GOT3 (cell line): ENCODE measurements at regions not wholly inside any gene's neighbourhood (a gene's known extent, or its start where the extent isn't known, plus 50 kb on each side); places are given as distances from the start of the nearest gene placed in this dataset.

Experiments
- DNase-seq: peaks from one replicate; lab custom pipeline; 2025; ENCODE audit warnings: mixed read lengths; lab: John Stamatoyannopoulos, UW

- no peak for DNase-seq
Measured at GRCh38 chr10:4688601-4689000, 137.4 kb upstream of the AKR1E2 start.

DNA sequence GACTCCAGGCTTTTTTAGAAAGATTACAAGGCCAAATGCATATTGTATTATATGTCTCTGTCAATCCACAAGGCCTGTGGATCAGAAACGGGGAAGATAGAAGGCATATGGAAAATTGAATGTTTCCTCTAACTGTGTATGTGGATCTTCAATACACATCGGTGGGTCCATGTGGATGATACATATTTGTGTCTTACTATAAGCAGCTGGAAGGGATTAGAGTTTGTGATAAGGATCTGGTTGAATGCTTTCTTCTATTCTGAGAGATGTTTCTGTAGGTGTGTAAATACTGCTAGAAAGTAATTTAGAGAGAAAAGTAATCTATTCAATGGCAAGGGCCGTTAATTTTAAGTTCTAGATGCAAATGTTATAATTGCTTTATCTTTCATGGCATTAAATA is 137.8 kb upstream of the AKR1E2 start:
- DNase-seq = no peak

DNA sequence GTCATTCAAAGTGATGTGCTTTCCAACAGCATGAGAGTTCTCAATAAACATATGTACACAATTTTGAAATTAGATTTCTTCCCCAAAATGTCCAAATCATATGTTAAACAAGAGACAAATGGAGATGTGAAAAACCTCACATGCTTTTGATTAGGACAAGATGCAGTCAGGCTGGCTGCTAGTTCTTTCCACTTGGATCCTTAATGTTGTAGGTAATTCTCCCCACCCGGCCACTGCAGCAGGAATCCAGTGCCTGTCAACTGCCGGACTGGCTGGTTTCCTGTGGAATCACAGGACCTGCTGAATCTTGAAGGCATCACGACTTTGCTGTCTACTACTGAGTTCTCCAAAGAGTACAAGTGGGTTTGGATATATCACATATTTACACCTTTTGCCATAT is 138.6 kb upstream of the AKR1E2 start:
- DNase-seq = no peak

- no peak for DNase-seq
Measured at GRCh38 chr10:4686644-4686996, 139.4 kb upstream of the AKR1E2 start.

DNA sequence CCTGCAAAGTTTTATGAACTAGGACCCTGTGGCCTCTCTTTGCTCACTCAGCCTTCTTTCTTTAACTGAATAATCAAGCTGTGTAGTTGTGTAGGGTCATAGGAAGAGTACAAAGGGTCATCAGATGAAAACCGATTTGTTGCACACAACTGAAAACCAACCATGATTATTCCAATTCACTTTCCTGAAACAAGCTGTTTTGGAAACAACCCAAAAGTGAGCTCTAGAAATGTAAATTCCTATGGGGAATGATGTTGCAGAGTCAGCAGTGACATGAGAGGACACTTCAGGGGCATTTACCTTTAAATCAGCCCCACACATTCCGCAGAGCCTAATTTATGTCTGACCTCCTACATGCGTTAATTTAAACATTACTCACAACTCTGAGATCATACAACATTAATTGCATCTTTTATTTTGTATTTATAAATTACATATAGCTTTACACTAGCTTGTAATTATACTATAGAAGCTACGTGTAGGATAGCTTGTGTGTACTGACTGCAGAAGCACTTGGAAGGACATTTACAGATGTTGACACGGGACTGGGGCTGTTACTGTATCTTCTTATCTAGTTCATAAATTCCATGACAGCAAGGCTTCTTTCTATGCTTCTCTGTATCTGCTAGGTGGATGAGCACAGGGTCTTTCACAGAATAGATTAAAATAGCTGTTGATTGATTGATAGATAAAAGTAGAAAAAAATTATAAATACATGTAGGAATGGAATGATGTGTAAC is 139.9 kb upstream of the AKR1E2 start:
- DNase-seq = no peak

DNA sequence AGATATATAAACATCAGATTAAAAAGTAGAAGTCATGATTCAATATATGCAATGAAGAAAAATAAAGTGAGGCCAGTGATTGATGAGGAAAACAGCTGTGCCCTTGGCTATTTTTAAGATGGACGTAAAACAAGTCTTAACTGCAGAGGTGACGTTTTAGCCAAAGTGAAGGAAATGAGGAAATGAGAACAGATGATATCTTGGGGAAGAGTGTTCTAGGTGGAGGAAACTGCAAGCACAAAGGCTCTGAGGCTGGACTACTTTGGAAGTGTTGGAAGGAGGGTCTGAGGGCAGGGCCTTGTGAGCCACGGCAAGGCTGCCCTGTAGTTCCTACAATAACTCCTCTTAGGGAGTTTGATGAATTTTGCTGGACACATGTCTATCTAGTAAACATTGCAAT is 140.5 kb upstream of the AKR1E2 start:
- DNase-seq = no peak

DNA sequence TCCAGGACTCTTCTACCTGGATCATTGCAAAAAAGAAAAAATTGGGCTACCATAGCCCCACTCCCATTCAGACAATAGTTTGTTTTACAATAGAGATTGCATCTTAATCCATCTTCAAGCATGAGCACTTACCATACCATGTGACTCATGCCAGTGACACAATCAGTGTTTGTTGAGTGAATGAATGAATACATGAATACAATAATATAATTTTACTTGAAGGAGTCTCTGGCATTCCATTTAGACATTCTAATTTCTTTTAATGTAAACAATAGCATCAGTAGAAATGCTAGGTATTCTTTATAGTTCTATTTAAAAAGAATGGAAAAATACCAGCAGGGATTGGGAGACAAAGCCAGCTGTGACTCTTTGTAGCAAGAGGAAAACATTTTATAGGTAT is 141.6 kb upstream of the AKR1E2 start:
- no peak for DNase-seq

- DNase-seq = no peak
Measured at GRCh38 chr10:4683838-4684237, 142.2 kb upstream of the AKR1E2 start.

GRCh38 chr10:4683137-4683536 is 142.9 kb upstream of the AKR1E2 start:
- DNase-seq = no peak

GRCh38 chr10:4678951-4679671 is 146.9 kb upstream of the AKR1E2 start:
- DNase-seq = no peak

- DNase-seq = no peak
Measured at GRCh38 chr10:4678023-4678950, 147.7 kb upstream of the AKR1E2 start.

- DNase-seq = no peak
Measured at GRCh38 chr10:4677296-4678021, 148.5 kb upstream of the AKR1E2 start.

DNA sequence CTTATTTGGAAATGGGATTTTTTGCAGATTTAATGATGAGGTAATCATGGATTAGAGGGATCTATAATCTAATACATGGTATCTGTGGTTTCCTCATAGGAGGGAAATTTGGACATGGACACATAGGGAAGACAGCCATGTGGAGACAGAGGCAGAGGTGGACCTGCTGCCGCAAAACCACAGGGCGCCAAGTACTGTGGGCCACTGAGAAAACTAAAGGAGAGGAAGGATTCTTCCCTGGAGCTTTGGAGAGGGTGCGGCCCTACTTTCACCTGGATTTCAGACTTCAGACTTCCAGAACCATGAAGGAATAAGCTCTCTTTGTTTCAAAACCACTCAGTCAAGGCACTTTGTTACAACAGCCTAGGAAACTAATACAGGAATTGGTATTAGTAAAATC is 149.4 kb upstream of the AKR1E2 start:
- DNase-seq = no peak

DNA sequence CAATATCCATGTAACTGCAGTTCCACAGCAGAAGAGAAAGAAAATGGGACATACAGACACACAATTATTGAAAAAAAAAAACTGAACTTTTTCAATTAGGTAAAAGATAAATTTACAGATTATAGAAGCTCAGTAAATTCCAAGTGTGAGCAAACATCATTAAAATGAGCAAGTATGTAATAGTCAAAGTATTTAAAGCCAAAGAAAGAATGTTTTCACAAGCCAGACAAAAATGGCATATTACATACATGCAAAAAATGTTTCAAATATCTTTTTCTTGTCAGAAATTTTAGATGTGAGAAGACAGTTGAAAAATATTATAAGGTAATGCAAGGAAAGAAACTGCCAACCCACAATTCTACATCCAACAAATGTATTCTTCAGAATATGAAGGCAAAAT is 150.2 kb upstream of the AKR1E2 start:
- no peak for DNase-seq

DNA sequence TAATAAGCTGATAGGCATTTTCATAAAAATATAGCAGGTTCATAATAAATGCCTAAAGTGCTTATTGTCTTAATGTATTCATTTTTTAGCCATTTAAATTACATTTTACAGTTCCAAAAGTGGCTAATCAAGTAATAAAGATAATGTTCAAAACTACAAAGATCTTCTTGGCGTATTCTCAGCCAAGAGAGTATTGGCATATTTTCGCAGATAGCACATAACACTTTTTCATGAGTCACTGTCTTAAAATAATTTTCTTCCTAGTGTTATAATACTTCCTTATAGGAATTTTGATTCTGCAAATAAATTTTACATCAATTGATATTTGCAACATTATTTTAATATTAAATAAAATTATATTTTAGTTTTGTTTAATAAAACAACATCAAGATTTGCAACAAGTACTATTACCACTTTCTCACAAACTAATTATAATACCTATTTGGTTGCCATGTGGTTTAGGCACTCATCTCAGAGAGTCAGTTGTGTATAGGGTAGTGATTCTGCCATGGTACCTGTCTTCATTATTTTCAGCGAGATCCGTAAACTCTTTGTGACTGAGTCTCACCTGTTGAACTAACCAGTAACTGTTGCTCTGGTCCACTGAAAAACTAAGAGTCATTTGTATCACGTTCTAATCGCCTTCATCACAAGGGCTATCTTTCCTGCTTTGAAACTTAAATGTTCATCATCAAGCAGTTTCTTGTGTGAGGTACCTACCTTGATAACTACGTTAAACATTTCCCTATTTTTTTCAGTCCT is 152.5 kb upstream of the AKR1E2 start:
- DNase-seq = no peak

- no peak for DNase-seq
Measured at GRCh38 chr10:4672201-4672600, 153.8 kb upstream of the AKR1E2 start.

GRCh38 chr10:4671451-4672145 is 154.4 kb upstream of the AKR1E2 start:
- no peak for DNase-seq

DNA sequence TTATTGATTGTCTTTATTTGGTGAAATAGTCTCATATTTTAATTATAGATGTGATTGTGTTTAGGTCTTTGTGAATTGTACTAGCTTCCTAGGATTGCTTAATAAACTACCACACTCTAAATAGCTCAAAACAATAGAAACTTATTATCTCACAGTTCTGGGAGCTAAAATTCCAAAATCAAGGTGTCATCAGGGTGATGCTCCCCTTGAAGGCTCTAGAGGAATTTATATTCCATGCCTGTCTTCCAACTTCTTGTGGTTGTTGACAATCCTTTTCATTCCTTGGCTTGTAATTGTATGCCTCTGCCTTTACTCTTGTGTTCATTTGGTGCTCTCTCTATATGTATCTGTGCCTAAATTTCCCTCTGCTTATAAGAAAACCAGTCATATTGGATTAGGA is 155.3 kb upstream of the AKR1E2 start:
- DNase-seq = no peak

GRCh38 chr10:4669585-4669984 is 156.4 kb upstream of the AKR1E2 start:
- DNase-seq = no peak

DNA sequence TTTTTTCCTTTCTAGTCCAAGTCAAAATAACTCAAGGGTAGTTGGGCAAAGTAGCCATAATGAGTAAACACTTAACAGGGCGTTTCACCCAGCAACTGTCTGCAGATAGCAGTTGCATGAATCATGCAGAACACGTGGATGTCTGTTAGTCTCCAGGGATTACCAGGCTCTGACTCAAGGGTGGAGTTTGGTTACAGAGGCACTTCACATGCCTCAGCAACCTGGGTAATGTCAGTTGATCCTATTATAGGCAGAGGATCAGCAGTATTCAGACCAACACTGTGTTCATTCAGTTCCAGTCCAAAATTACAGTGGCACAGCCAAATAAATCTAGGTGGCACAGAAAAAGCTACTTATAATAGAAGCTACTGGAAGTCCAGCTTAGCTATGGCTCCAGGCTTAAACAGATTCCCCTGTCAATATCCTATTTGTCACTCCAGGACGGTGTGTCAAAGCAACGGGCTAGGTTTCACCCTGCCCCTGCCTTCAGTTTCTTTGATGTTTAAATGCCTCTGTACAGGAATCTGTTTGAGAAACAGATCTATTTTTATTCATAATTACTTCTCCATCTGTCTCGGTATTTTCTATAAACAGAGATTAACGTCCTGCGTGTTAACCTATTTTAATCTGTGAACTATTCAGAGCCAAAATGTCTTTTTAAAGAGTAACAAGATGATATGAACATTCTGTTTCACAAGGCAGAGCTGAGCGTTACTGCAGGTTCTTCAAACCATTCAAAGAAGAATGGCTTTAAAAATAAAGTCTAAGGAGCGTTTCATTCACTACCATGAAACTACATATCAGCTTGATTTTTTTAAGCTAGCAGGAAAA is 162.6 kb upstream of the AKR1E2 start:
- DNase-seq = peak; percentile 39
